GM19438 (cell line): ENCODE measurements at regions not wholly inside any gene's neighbourhood (a gene's known extent, or its start where the extent isn't known, plus 50 kb on each side); places are given as distances from the start of the nearest gene placed in this dataset.

Experiments used
- ATAC-seq: cut with Tn5 transposase; IDR thresholded peaks from one replicate; pipeline ENCODE4 v1.9.1; 2021; ENCODE audit warnings: low read depth; ENCODE audit not compliant: unreplicated experiment

DNA sequence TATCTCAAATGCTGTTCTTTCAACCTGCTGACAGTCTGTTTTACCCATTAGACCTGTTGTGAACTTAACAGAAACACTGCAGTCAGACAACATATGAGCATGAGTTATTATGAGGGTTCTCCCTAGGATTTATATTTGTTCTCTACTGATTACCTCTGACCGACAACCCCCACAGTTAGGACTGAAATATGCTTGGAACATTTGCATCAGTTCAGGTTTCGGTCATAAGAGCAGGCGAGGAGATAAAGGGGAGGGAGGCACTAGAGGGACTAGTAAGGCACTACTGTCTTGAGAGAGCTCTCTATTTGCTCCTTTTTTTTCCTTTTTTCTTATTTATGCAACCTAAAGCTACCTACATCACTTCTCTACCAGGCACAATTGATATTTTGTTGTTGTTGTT lies 133.2 kb upstream of the REG3G start:
- ATAC-seq = no peak

DNA sequence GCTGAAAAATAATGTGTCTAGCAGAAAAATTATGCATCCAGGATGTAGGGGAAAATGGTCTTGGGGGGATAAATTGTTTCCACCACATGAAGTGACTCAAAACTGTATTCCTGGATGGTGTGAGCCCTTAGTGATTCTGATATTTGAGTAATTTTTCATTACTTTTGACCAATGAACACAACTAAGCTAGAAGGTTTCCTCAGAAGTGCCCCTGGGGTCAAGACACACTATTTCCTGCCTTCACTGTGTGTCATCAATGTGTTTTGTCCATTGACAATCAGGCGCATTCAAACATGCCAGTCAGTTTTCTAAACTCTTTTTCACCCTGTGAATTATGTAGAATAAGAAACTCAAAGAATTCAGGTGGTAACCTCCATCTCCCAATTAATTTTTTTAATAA lies 130.5 kb upstream of the REG3G start:
- ATAC-seq = no peak

DNA sequence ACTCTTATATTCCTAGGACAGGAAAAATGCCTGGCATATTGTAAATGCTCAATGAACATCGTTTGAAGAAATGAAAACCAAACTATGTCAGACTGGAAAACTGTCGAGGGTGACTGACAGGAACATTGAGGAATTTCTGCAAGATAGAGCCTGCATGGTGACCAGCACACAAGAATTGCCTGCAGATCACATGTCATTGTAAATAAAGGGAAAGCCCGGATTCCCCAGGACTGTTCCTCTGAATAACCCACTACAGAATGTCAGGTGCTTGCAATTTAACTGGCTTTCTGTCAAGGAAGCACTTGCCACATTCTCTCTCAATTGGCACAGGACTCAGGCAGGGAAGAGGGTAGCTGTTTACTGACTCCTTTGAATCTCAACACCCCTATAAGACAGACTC lies 129.0 kb upstream of the REG3G start:
- no peak for ATAC-seq

DNA sequence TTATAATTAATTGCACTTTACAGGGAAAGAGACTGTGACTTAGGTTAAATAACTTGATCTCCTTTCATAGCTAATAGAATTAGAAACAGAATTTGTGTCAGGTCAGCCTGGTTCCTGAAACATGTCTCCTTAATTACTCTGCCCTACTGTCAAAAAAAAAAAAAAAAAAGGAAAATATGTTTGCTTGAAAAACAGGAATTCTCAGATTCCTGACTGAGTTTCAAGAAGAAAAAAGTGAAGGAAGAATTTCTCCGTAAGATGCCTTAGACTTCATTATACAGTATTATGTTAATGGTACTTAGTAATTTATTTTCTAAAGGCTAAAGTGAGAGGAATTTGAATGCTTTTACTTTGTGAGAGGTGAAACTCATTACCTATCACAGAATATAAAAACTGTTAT lies 118.4 kb upstream of the REG3G start:
- no peak for ATAC-seq

DNA sequence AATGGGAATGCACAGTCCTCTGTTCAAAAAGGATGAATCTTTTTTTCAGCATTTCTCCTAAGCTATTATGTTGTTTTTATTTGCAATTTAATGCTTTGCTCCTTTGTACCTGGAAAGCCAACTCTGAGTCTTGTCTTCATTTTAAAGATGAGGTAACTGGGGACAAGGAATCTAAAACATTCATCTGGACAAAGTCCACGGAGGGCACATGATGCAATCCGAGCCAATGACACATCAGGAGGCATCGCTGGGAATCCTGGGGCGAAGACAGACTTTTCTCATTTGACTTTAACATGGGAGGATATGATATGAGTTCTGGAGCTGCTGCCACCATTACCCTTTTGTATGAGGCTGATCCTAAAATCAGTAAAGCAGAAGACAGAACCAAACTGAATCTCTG lies 116.5 kb upstream of the REG3G start:
- no peak for ATAC-seq

DNA sequence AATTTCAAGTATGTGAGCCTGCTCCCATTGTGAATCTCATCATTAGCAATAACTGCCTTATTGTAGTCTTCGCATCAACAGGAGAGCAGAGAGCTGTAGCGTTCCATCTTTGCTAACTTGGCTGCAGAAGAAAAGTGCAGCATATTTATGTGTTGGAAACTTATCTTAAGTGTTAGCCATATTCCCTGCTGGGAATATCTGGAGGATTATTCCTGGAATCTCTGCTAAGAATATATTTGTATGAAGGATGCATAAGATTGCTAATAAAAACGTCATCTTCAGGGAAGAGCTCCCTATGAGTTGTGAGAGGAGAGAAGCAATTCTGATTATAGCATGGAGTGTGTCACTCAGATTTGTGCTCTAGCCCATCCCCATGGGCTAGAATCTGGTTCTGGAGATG lies 115.1 kb upstream of the REG3G start:
- no peak for ATAC-seq

DNA sequence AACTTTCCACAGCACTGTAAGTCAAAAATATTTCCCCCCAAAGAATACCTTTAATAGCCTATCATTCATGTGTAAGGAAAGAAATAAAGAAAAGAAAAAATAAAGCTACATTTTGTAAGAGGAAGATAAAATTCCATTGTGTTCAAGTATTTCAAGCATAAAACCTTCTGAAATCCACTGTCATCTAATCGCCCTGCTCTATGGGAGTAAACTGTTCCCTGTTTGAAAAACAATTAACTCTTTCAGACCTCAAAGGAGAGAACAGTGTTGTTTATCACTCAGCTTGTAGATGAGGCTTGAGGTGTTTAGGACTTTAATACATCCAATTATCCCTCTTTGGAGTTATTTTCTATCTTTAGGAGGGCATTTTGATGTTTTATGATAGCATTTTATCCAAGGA lies 112.2 kb upstream of the REG3G start:
- no peak for ATAC-seq

DNA sequence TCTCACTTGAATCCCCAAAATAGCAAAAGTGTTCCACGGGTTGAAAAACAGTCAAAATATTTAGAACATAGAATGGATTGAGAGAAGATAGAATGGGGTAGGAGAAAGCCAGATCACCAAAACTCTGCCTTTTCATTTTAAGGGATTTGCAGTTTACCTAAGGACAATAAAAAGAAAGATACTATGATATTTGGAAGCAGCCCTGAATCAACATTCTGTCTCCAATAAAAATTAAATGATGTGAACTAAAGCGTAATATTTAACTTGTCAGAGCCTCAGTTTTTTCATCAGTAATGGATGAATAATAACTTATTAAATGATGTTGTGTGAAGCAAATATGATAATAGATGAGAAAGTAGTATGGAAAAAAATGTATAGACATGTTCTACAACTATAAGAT lies 100.2 kb upstream of the REG3G start:
- ATAC-seq = no peak

DNA sequence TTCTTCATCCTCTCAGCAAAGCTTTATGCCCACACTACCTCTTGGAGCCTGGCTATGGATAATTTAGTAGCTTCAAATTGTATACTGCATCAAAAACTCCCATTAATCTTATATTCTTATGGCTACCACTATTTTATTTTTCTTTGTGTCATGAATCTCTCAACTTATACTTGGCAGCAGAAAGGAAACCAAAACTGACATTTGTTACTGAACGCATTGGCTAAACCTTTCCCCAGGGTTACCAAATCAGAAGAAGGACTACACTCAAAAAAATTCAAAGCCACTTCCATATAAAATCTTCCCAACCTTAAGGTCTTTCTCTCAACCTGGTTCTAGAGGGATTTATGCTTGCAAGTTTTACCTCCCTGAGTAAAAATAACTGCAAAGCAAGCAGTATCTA lies 97.0 kb upstream of the REG3G start:
- peak; percentile 70 for ATAC-seq

DNA sequence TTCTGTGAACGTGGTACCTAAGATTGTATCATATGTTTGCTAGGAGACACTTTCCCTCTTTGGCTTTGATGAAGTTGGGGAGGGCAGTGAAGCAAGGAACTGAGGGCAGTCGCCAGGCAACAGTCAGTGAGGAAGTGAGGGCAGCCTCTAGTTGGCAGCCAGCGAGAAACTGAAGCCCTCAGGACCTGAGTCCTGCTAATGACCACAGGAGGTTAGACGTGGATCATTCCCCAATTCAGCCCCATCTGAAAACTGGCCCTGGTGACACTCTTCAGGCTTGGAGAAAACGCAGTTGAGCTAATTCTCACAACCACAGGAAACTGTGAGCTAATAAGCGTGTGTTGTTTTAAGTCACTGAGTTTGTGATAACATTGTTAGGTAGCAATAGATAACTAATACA lies 84.5 kb upstream of the REG3G start:
- no peak for ATAC-seq

DNA sequence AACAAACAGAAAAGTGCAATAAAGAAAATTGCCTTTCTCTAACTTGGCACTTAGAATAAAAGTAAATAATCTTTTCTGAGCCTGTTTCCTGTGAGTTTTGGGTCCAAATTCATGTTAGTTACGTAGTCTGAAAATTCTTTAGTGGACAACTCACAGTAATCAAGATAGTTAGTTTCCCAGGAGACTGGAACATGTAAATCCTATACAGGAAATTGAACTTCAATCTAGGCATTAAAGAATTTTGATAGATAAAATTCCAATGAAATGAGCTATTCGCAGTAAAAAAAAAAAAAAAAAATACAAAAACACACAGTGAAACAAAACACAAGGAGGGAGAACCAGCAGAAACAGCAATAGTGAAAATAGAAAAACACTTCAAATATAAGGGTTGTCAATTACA lies 83.8 kb upstream of the REG3G start:
- no peak for ATAC-seq

DNA sequence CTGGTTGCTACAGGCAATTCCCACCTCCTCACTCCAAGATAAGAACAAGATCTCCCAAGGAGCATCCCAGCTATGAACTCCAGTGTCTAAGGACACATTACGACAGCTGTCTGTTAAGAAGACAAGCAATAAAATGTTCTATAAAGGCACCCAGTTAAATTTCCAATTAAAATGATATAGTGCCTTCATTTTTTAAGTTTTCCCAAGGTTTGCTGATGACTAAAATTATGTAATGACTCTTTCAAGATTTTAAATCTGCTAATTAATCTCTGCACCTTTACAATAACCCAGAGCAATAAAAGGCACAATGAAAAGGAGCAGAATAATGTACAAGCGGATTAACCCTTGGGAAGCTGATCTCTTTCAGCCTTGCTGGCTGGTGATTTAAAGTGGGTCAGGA lies 61.6 kb upstream of the REG3G start:
- no peak for ATAC-seq

DNA sequence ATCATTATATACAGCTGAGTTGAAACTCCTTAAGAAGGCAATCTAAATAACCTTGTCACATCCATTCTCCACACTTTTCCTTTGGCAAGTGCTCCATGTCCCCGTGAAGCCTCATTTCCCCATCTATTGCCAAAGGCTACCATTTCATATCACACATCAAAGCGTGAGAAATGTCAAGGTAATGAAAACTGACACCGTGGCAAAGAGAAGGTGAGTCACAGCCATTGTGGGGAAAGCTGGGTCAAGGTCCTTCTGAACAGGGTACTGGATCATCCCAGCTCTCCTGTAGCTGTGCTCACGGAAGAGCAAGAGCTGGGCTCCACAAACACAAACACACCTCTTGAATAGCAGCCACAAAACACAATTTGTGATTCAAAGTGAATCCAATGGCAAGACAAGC lies 58.2 kb upstream of the REG3G start:
- ATAC-seq = no peak

DNA sequence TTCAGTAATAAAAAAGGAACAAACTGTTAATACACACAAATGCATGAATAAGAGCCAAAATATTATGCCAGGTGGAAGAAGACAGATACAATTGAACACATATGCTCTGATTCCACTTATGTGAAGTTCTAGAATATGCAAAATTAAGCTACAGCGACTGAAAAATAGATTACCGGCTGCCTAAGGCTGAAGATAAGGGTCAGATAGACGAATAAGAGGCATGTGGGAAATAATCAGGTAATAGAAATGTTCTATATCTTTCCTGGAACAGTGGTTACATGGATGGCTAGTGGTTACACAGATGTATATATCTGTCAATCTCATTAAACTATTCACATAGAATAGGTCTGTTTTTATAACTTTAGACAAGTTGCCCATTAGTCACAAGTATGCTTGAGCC lies 51.9 kb upstream of the REG3G start:
- ATAC-seq = no peak
